A549 (cell line): ENCODE measurements at regions not wholly inside any gene's neighbourhood (a gene's known extent, or its start where the extent isn't known, plus 50 kb on each side); places are given as distances from the start of the nearest gene placed in this dataset.

Experiments
- CBX2 ChIP-seq: fragments of 200-600 bp; sonication (generic); IDR thresholded peaks from 2 replicates; pipeline ENCODE4 v1.6.1; 2016; ENCODE audit warnings: low read depth, mild to moderate bottlenecking, borderline replicate concordance
- POLR2A ChIP-seq: IDR thresholded peaks from 2 replicates; pipeline ENCODE4 v1.6.1; 2012; ENCODE audit warnings: mild to moderate bottlenecking, low read length

- TF ChIP-seq POLR2A (no peak), CBX2 (no peak)
These were observed 784.8 kb downstream of the KCNA4 start for GRCh38 chr11:29231991-29232390.
